Activated CD4-positive, alpha-beta T cell treated with anti-CD3 and anti-CD28 coated beads for 24 hours (primary cell): ENCODE measurements at regions not wholly inside any gene's neighbourhood (a gene's known extent, or its start where the extent isn't known, plus 50 kb on each side); places are given as distances from the start of the nearest gene placed in this dataset.

Experiments used
- DNase-seq, 2 donors: peaks; one replicate each; pipeline ENCODE4 v3.0.0-alpha.2; 2020; ENCODE audit warnings: low read depth in 2 of 2

GRCh38 chr1:168918860-168919741 lies 187.4 kb upstream of the ATP1B1 start:
- no peak for DNase-seq

GRCh38 chr1:168920456-168921094 lies 185.9 kb upstream of the ATP1B1 start:
- DNase-seq = no peak

GRCh38 chr1:168921629-168922028 lies 184.9 kb upstream of the ATP1B1 start:
- DNase-seq = no peak

GRCh38 chr1:168923521-168924136 lies 182.9 kb upstream of the ATP1B1 start:
- DNase-seq = no peak

- DNase-seq = no peak
These were observed 181.5 kb upstream of the ATP1B1 start for GRCh38 chr1:168924976-168925375.

- no peak for DNase-seq
These were observed 180.3 kb upstream of the ATP1B1 start for GRCh38 chr1:168926236-168926635.

- no peak for DNase-seq
These were observed 174.0 kb upstream of the ATP1B1 start for GRCh38 chr1:168932539-168932938.

- no peak for DNase-seq
These were observed 173.2 kb upstream of the ATP1B1 start for GRCh38 chr1:168933141-168933805.

- DNase-seq = no peak
These were observed 167.2 kb upstream of the ATP1B1 start for GRCh38 chr1:168939110-168939946.

GRCh38 chr1:168939947-168940223 lies 166.6 kb upstream of the ATP1B1 start:
- DNase-seq = no peak

- no peak for DNase-seq
These were observed 164.8 kb upstream of the ATP1B1 start for GRCh38 chr1:168941640-168942039.

GRCh38 chr1:168942165-168942564 lies 164.3 kb upstream of the ATP1B1 start:
- DNase-seq = no peak

- no peak for DNase-seq
These were observed 160.6 kb upstream of the ATP1B1 start for GRCh38 chr1:168945870-168946269.

- no peak for DNase-seq
These were observed 159.4 kb upstream of the ATP1B1 start for GRCh38 chr1:168947041-168947440.

- DNase-seq = no peak
These were observed 156.8 kb upstream of the ATP1B1 start for GRCh38 chr1:168949672-168950071.

GRCh38 chr1:168957818-168958217 lies 148.7 kb upstream of the ATP1B1 start:
- no peak for DNase-seq

GRCh38 chr1:168958562-168959289 lies 147.8 kb upstream of the ATP1B1 start:
- no peak for DNase-seq

GRCh38 chr1:168959382-168959781 lies 147.1 kb upstream of the ATP1B1 start:
- DNase-seq = no peak

GRCh38 chr1:168960114-168960513 lies 146.4 kb upstream of the ATP1B1 start:
- no peak for DNase-seq

- no peak for DNase-seq
These were observed 145.9 kb upstream of the ATP1B1 start for GRCh38 chr1:168960595-168960994.

GRCh38 chr1:168963601-168964000 lies 142.9 kb upstream of the ATP1B1 start:
- no peak for DNase-seq
